ENCODE measurements at regions not wholly inside any gene's neighbourhood (a gene's known extent, or its start where the extent isn't known, plus 50 kb on each side); places are given as distances from the start of the nearest gene placed in this dataset.

GRCh38 chr10:21363092-21363730 is 162.3 kb downstream of the SKIDA1 start:
- H3K9me3 ChIP-seq (ENCODE audit: low read length) = no peaks in the 10 kb centered on the region
- no peaks in the 10 kb centered on the region for H3F3A ChIP-seq (ENCODE audit: insufficient read depth, low read length, poor library complexity, severe bottlenecking)
- no peaks in the 10 kb centered on the region for H3K36me3 ChIP-seq (ENCODE audit: insufficient read depth, low read length)
- H3K9me2 ChIP-seq (ENCODE audit: insufficient read depth, low read length) = no peaks in the 10 kb centered on the region
- no peak for TF ChIP-seq EP300 (conservative IDR thresholded peaks at IDR 0.05; ENCODE audit: poor library complexity, severe bottlenecking)
- no peak for TF ChIP-seq TAF1 (IDR thresholded peaks at IDR 0.05; ENCODE audit: low read depth)
- TF ChIP-seq MXI1 (conservative IDR thresholded peaks at IDR 0.05; ENCODE audit: poor library complexity, severe bottlenecking) = no peak
- no peak for TF ChIP-seq EZH2 (IDR thresholded peaks at IDR 0.05; ENCODE audit: borderline replicate concordance, insufficient read depth, low read length, poor library complexity, severe bottlenecking)
- TF ChIP-seq POLR2AphosphoS5 (IDR thresholded peaks at IDR 0.05) = no peak
- TF ChIP-seq REST (IDR thresholded peaks at IDR 0.05; ENCODE audit: borderline replicate concordance) = no peak
- TF ChIP-seq SMC3 (conservative IDR thresholded peaks at IDR 0.05; ENCODE audit: poor library complexity) = no peak
- H3K4me3 ChIP-seq (ENCODE audit: low read length) = no peak overlapping the region
- H3K27me3 ChIP-seq (ENCODE audit: insufficient read depth, low read depth, low read length) = no peaks in the 10 kb centered on the region
- no peak overlapping the region for H2AFZ ChIP-seq (ENCODE audit: low read depth, low read length)
- H3K27ac ChIP-seq (ENCODE audit: low read length) = no peak overlapping the region
- no peak overlapping the region for H3K9ac ChIP-seq (ENCODE audit: low read length)
- H3K79me2 ChIP-seq (replicated peaks; ENCODE audit: insufficient read depth, low read length) = no peaks in the 10 kb centered on the region
- no peaks in the 10 kb centered on the region for H4K20me1 ChIP-seq (ENCODE audit: insufficient read depth)
- no peak overlapping the region for H3K4me2 ChIP-seq (ENCODE audit: low read length)

DNA sequence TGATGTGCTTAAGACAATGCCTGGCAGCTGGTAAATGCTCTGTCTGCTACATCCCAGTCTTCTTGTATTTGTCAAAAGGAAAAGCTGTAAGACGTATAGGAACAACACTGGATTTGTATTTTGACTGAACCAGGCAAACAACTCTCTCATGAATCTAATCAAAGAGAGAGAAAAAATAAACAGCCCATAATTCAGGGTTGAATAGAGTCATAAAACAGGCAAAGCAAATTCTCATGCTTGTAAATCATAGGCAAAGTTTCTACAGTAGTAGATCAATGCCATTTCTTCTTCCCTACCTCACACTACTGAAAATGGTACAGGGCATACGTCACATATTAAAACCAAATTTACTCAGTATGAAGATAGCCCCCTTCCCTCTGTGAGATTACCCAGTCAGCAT is 166.3 kb downstream of the SKIDA1 start:
- H3K9me2 ChIP-seq (ENCODE audit: insufficient read depth, low read length) = no peaks in the 10 kb centered on the region
- no peak overlapping the region for H3K4me3 ChIP-seq (ENCODE audit: low read length)
- H3F3A ChIP-seq (ENCODE audit: insufficient read depth, low read length, poor library complexity, severe bottlenecking) = no peaks in the 10 kb centered on the region
- no peaks in the 10 kb centered on the region for H3K36me3 ChIP-seq (ENCODE audit: insufficient read depth, low read length)
- H2AFZ ChIP-seq (ENCODE audit: low read depth, low read length) = no peak overlapping the region
- H3K27ac ChIP-seq (ENCODE audit: low read length) = no peak overlapping the region
- H3K9ac ChIP-seq (ENCODE audit: low read length) = no peak overlapping the region
- no peaks in the 10 kb centered on the region for H3K27me3 ChIP-seq (ENCODE audit: insufficient read depth, low read depth, low read length)
- no peak for TF ChIP-seq RAD21 (conservative IDR thresholded peaks at IDR 0.05)
- no peak for TF ChIP-seq POLR2AphosphoS5 (IDR thresholded peaks at IDR 0.05)
- TF ChIP-seq EP300 (conservative IDR thresholded peaks at IDR 0.05; ENCODE audit: poor library complexity, severe bottlenecking) = no peak
- TF ChIP-seq REST (IDR thresholded peaks at IDR 0.05; ENCODE audit: borderline replicate concordance) = no peak
- TF ChIP-seq TAF1 (IDR thresholded peaks at IDR 0.05; ENCODE audit: low read depth) = no peak
- no peak for TF ChIP-seq CTCF (IDR thresholded peaks at IDR 0.05; ENCODE audit: poor library complexity, severe bottlenecking)
- TF ChIP-seq EZH2 (IDR thresholded peaks at IDR 0.05; ENCODE audit: borderline replicate concordance, insufficient read depth, low read length, poor library complexity, severe bottlenecking) = no peak
- H4K20me1 ChIP-seq (ENCODE audit: insufficient read depth) = no peaks in the 10 kb centered on the region
- no peaks in the 10 kb centered on the region for H3K79me2 ChIP-seq (replicated peaks; ENCODE audit: insufficient read depth, low read length)
- no peak overlapping the region for H3K4me2 ChIP-seq (ENCODE audit: low read length)
- H3K9me3 ChIP-seq (ENCODE audit: low read length) = no peaks in the 10 kb centered on the region
